ENCODE measurements at regions not wholly inside any gene's neighbourhood (a gene's known extent, or its start where the extent isn't known, plus 50 kb on each side); places are given as distances from the start of the nearest gene placed in this dataset.
"Not testable (repeated sequence)": the region's sequence is repeated elsewhere in the genome, so short reads cannot be mapped to it uniquely, and the experiment has no call there.

DNA sequence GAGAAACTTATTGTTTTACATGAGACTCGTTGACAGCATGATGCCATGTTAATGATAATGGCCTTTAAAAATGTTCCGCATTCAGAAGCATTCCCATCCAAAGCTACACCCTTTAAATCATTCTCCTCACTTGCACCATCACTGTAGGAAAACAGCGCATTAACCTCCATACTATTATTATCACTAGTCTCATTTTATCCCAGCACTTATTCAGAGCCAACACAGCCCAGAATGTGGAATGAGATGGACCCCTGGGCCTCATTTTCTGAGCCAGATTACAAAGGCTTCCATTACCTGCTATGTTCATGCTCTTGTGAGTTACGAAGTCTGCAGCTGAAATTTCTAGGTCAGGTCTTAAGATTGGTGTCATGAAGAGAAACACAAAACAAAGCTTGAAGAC lies 159.4 kb downstream of the HS3ST3A1 start:
- DNase-seq (ENCODE audit: low spot score), result no peak
- intact Hi-C loops (cut with DNase I), result no loop called here

DNA sequence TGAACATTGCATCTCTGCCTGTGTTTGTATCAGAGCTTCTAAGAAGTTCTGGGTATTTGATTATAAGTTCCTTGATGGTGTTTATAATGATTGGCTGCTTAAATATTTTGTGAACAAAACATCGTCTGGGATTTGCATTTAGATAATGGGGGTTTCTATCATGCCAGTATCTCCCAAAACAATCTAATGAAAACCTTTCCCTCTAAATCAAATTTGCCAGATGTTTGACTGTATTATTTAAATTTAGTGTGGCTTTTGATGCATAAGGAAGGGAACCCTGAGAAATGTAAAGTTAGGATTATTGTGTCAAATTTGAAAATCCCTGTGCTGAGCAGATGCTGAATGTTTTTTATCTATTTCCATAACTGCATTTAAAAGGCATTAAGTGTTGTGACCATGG lies 159.9 kb downstream of the HS3ST3A1 start:
- intact Hi-C loops (cut with DNase I), result no loop called here
- no peak for DNase-seq (ENCODE audit: low spot score)

DNA sequence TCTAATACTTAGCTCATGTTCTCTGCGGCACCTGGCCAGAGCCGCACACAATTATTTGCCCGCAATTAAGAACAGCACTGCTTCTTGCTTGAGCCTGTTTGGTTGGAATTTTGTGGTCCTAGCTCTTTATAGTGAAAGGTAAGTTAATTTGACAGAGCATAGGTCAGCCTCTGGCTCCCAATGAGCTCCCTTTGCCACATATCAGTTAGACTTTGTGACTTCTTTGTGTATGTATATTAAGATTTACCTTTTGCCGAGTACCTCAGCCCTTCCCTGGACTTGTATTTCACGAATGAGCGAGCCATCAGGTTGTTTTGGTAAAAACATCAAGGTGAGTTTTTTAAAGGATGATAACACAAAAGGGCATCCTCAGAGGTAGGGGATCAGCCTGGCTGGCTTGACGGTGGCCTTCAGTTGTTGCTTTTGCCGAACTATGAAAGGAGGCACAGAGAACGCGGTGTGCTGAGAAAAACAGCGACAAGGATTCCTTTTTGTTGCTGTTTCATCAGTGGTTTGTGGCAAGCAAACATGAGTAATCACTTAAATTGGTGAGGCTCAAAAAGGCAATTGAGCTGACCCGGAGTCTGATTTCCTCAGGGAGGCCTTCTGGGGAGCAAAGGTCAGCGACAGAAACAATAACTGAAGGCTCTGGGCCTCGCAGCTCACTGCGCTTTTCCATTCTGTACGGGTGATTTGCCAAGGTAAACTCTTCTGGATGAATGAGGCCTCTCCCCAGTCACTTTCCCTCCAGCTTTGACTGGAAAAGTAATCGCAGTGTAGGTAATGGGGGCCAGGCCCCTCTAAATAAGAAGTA lies 163.6 kb downstream of the HS3ST3A1 start:
- intact Hi-C loops (cut with DNase I), result no loop called here
- DNase-seq (ENCODE audit: low spot score), result no peak

- DNase-seq (ENCODE audit: low spot score), result no peak
These were observed 166.5 kb downstream of the HS3ST3A1 start for GRCh38 chr17:13435230-13435629.

GRCh38 chr17:13429201-13429600 lies 172.5 kb downstream of the HS3ST3A1 start:
- intact Hi-C loops (cut with DNase I), result no loop called here
- no peak for DNase-seq (ENCODE audit: low spot score)

More at GRCh38 chr17:13435230-13435629, 166.5 kb downstream of the HS3ST3A1 start:
- intact Hi-C loops (cut with DNase I), result no loop called here

DNA sequence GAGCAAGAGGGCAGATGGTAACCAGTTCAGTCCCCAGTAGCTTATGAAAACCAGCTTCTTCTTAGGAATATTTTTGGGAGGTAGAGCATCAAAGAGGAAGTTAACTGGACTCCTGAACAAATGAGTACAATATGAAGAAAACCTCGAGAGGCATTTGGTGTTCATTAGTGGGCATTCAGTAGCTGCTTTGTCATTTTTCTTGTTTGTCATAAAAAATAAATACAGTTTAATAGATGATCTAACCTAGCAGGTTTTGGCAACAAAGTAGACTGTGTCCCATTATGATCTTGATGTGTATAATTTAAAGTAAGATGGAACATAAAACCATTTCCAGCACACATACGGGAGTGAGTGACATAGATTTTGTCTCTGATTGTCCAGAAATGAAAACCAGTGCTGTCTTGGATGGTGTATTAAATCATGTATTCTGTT lies 173.1 kb downstream of the HS3ST3A1 start:
- intact Hi-C loops (cut with DNase I), result no loop called here
- no peak for DNase-seq (ENCODE audit: low spot score)

GRCh38 chr17:13426991-13427390 lies 174.7 kb downstream of the HS3ST3A1 start:
- DNase-seq (ENCODE audit: low spot score), result no peak

DNA sequence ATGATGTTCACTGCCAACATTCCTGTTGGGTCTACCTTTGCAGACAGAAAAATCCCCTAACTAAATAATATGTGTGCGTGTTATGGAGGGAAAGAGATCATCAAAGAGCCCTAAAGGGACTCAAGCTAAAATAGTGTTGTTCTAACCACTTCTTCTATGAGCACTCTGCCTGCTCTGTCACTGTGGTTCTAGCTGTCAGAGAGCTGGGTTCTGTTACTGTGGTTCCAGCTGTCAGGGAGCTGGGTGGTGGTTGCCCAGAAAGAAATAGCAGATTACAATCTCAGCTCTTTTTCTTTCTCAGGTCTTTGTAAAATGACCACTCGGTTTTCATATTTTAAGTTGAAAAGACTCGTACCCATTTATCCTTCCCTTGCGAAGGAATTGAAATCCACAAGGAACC lies 176.3 kb downstream of the HS3ST3A1 start:
- intact Hi-C loops (cut with DNase I), result no loop called here
- DNase-seq (ENCODE audit: low spot score), result no peak

More at GRCh38 chr17:13426991-13427390, 174.7 kb downstream of the HS3ST3A1 start:
- intact Hi-C loops (cut with DNase I), result no loop called here

GRCh38 chr17:13421581-13422130 lies 180.1 kb downstream of the HS3ST3A1 start:
- DNase-seq (ENCODE audit: low spot score), result no peak
- intact Hi-C loops (cut with DNase I), result no loop called here

- DNase-seq (ENCODE audit: low spot score), result no peak
- intact Hi-C loops (cut with DNase I), result no loop called here
These were observed 180.9 kb downstream of the HS3ST3A1 start for GRCh38 chr17:13420878-13421277.

DNA sequence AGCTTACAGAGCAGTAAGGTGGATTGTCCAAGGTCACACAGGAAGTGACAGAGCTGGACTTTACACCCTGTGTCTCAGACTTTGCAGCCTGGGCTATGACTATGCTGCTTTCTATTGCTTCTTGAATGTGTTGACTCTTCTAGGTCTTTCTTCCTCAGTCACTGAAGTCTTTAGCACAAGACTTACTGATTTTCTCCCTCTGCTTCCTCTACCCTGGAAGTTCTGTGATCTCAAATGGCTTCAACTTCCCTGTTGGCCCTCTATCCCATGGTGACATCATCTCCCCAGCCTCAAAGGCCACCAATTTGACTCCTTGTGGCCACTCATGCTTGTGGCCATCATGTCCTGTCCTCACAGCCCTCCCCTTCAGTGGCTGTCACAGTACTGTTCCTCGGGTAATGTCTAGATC lies 181.3 kb downstream of the HS3ST3A1 start:
- intact Hi-C loops (cut with DNase I), result no loop called here
- DNase-seq (ENCODE audit: low spot score), result no peak

GRCh38 chr17:13419676-13420075 lies 182.1 kb downstream of the HS3ST3A1 start:
- intact Hi-C loops (cut with DNase I), result no loop called here
- DNase-seq (ENCODE audit: low spot score), result no peak

- intact Hi-C loops (cut with DNase I), result no loop called here
These were observed 182.8 kb downstream of the HS3ST3A1 start for GRCh38 chr17:13418891-13419290.

GRCh38 chr17:13417381-13417950 lies 184.3 kb downstream of the HS3ST3A1 start:
- intact Hi-C loops (cut with DNase I), result no loop called here
- DNase-seq (ENCODE audit: low spot score), result no peak

More at GRCh38 chr17:13418891-13419290, 182.8 kb downstream of the HS3ST3A1 start:
- no peak for DNase-seq (ENCODE audit: low spot score)

DNA sequence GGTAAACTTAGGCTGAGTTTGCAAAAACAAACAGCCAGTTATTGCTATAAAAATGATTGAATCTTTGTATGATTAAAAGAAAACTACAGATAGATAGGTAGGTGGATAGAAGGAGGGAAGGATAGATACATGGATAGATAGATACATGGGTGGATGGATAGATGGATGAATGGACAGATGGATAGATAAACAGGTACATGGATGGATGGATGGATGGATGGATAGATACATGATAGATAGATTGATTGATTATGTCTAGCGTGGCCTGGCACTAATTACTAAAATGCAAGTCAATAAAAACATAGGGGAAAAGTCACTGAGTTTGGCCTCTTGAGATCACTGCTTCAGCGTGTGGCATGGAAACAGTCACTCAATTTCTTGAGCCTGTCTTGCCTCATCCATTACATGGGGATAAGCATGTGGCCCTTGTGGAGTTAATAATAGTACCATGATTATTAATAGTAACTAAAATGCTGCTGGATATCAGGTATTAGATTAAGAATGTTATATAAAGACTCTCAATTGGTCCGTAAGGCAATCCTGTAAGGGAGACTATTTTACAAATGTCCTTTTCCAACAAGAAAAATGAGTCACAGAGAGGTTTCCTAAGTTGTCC lies 184.9 kb downstream of the HS3ST3A1 start:
- no peak for DNase-seq (ENCODE audit: low spot score)
- intact Hi-C loops (cut with DNase I), result no loop called here

GRCh38 chr17:13415871-13416416 lies 185.8 kb downstream of the HS3ST3A1 start:
- DNase-seq (ENCODE audit: low spot score), result no peak
- intact Hi-C loops (cut with DNase I), result no loop called here

DNA sequence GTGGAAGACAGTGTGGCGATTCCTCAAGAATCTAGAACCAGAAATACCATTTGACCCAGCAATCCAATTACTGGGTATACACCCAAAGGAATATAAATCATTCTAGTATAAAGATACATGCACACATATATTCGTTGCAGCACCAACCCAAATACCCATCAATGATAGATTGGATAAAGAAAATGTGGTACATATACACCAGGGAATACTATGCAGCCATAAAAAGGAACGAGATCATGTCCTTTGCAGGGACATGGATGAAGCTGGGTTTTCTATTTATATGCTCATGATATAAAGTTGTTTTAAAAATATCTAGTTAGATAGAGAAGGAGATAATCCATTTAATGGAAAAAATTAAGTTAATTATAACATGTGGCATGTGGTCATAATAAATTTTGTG lies 186.5 kb downstream of the HS3ST3A1 start:
- intact Hi-C loops (cut with DNase I); DNase-seq (ENCODE audit: low spot score): not testable (repeated sequence)

GRCh38 chr17:13413001-13413400 lies 188.7 kb downstream of the HS3ST3A1 start:
- no peak for DNase-seq (ENCODE audit: low spot score)
- intact Hi-C loops (cut with DNase I), result loop anchor here (5.0 kb wide), 1 partner anchor 61 kb away; no protein-coding TSS in a partner anchor

DNA sequence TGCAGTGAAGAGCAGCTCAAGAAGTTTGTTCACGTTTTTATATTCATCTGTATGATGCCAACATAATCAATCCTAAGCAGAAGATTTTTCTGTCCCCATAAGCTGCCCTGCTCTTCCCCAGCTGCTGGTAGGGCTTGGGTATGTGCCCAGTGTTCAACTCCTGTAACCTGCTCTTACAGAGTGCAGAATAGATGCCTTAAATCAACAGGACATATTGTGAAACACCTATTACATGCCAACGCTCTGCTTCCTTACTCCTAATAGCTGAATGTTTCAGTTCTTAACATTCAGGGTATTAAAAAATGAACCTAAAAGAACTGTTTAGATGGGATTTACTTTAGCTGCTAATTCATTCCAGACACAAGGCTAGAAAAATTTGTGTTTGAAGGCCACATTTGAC lies 190.9 kb downstream of the HS3ST3A1 start:
- DNase-seq (ENCODE audit: low spot score), result no peak

GRCh38 chr17:13410214-13410613 lies 191.5 kb downstream of the HS3ST3A1 start:
- no peak for DNase-seq (ENCODE audit: low spot score)
- intact Hi-C loops (cut with DNase I), result loop anchor here (5.0 kb wide), 1 partner anchor 58 kb away; no protein-coding TSS in a partner anchor

More for the DNA sequence above, 190.9 kb downstream of the HS3ST3A1 start:
- intact Hi-C loops (cut with DNase I), result loop anchor here (5.0 kb wide), 1 partner anchor 59 kb away; no protein-coding TSS in a partner anchor
